ENCODE measurements at regions not wholly inside any gene's neighbourhood (a gene's known extent, or its start where the extent isn't known, plus 50 kb on each side); places are given as distances from the start of the nearest gene placed in this dataset.
A peak's percentile ranks its signal among the peaks of the same experiment; 100 is the strongest.

- H3K4me3 ChIP-seq (replicated peaks in 1 of 2; ENCODE audit: low read depth in 2 of 2, low read length in 2 of 2), result no peak overlapping the region
- peak in 1 of 2 donors; percentile 5 for DNase-seq (ENCODE audit: low read depth in 2 of 2)
- peak; percentile 36 for TF ChIP-seq CTCF (IDR thresholded peaks at IDR 0.05; ENCODE audit: low read depth, low read length)
Observed at GRCh38 chr16:5615868-5616642, 518.5 kb upstream of the EEF2KMT start.

GRCh38 chr16:5607169-5607568 is 509.6 kb upstream of the EEF2KMT start:
- no peak overlapping the region for H3K4me3 ChIP-seq (replicated peaks in 1 of 2; ENCODE audit: low read depth in 2 of 2, low read length in 2 of 2)
- TF ChIP-seq CTCF (IDR thresholded peaks at IDR 0.05; ENCODE audit: low read depth, low read length), result no peak
- DNase-seq (ENCODE audit: low read depth in 2 of 2), result no peak

GRCh38 chr16:5605404-5605803 is 507.8 kb upstream of the EEF2KMT start:
- no peak for DNase-seq (ENCODE audit: low read depth in 2 of 2)
- no peak overlapping the region for H3K4me3 ChIP-seq (replicated peaks in 1 of 2; ENCODE audit: low read depth in 2 of 2, low read length in 2 of 2)
- TF ChIP-seq CTCF (IDR thresholded peaks at IDR 0.05; ENCODE audit: low read depth, low read length), result no peak

- H3K4me3 ChIP-seq (replicated peaks in 1 of 2; ENCODE audit: low read depth in 2 of 2, low read length in 2 of 2), result no peak overlapping the region
- peak in 1 of 2 donors; percentile 1 for DNase-seq (ENCODE audit: low read depth in 2 of 2)
- TF ChIP-seq CTCF (IDR thresholded peaks at IDR 0.05; ENCODE audit: low read depth, low read length), result no peak
Observed at GRCh38 chr16:5604770-5605169, 507.2 kb upstream of the EEF2KMT start.

GRCh38 chr16:5603836-5604235 is 506.2 kb upstream of the EEF2KMT start:
- H3K4me3 ChIP-seq (replicated peaks in 1 of 2; ENCODE audit: low read depth in 2 of 2, low read length in 2 of 2), result no peak overlapping the region
- TF ChIP-seq CTCF (IDR thresholded peaks at IDR 0.05; ENCODE audit: low read depth, low read length), result no peak
- DNase-seq (ENCODE audit: low read depth in 2 of 2), result no peak

GRCh38 chr16:5601957-5602356 is 504.4 kb upstream of the EEF2KMT start:
- TF ChIP-seq CTCF (IDR thresholded peaks at IDR 0.05; ENCODE audit: low read depth, low read length), result no peak
- H3K4me3 ChIP-seq (replicated peaks in 1 of 2; ENCODE audit: low read depth in 2 of 2, low read length in 2 of 2), result no peak overlapping the region
- no peak for DNase-seq (ENCODE audit: low read depth in 2 of 2)

- TF ChIP-seq CTCF (IDR thresholded peaks at IDR 0.05; ENCODE audit: low read depth, low read length), result no peak
- DNase-seq (ENCODE audit: low read depth in 2 of 2), result no peak
- no peak overlapping the region for H3K4me3 ChIP-seq (replicated peaks in 1 of 2; ENCODE audit: low read depth in 2 of 2, low read length in 2 of 2)
Observed at GRCh38 chr16:5598793-5599192, 501.2 kb upstream of the EEF2KMT start.
